ENCODE measurements at regions not wholly inside any gene's neighbourhood (a gene's known extent, or its start where the extent isn't known, plus 50 kb on each side); places are given as distances from the start of the nearest gene placed in this dataset.

DNA sequence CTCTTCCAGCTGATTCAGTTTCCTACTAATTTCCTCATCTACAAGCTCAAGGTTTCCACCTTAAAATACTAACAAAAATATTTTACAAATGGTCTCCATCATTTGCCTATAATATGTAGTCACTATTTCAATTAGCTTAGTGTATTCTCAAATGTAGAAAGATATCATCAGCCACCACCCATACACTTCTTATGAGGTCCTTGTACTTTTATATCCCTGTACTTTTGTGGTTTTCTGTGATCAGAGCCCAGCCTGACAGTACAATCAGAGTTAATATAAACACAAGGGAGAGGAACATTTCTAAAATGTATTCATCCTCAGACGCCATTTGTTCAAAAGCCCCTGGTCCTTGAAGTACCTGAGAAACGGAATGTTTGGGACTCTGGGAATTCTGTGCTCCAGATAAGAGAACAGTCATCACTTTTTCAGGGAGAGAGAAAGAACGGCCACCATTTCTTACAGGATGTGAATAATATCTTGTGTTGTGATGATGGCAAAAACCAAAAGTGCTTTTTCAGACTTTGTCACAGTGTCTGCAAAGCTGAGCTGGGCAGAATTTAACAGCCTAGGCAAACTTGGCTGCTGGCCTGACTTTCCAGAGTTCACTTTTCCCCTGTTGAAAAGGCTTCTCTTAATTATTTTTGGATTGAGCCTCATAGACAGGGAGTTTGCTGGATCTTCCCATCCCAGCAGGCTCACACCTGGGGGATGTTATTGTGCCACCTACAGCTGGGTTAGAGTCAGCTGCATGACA, 361.7 kb upstream of the ACVR2A start:
- TF ChIP-seq, protein P1, sequence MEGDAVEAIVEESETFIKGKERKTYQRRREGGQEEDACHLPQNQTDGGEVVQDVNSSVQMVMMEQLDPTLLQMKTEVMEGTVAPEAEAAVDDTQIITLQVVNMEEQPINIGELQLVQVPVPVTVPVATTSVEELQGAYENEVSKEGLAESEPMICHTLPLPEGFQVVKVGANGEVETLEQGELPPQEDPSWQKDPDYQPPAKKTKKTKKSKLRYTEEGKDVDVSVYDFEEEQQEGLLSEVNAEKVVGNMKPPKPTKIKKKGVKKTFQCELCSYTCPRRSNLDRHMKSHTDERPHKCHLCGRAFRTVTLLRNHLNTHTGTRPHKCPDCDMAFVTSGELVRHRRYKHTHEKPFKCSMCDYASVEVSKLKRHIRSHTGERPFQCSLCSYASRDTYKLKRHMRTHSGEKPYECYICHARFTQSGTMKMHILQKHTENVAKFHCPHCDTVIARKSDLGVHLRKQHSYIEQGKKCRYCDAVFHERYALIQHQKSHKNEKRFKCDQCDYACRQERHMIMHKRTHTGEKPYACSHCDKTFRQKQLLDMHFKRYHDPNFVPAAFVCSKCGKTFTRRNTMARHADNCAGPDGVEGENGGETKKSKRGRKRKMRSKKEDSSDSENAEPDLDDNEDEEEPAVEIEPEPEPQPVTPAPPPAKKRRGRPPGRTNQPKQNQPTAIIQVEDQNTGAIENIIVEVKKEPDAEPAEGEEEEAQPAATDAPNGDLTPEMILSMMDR (conservative IDR thresholded peaks at IDR 0.05; ENCODE audit: low read depth, low read length): no peak
- no peak for TF ChIP-seq EZH2 (IDR thresholded peaks at IDR 0.05; ENCODE audit: borderline replicate concordance, low read depth, low read length, poor library complexity, severe bottlenecking)
